Body of pancreas (tissue), 4 donors: ENCODE measurements at regions not wholly inside any gene's neighbourhood (a gene's known extent, or its start where the extent isn't known, plus 50 kb on each side); places are given as distances from the start of the nearest gene placed in this dataset.

Experiments used
- POLR2A ChIP-seq, 3 donors: fragments of 450-650 bp; IDR thresholded peaks; one replicate each; pipeline ENCODE4 v1.6.1; 2016; ENCODE audit warnings: antibody characterized with exemption in 3 of 3, mild to moderate bottlenecking in 2 of 3
- TF ChIP-seq, protein P1 (sequence below), 7 experiments: fragments of 450-650 bp in 4 of 7; fragments of 200-600 bp in 3 of 7; sonication (generic) in 3 of 7; IDR thresholded peaks; one replicate each; pipeline ENCODE4 v1.5.1; 2016 to 2019; ENCODE audit warnings: antibody characterized with exemption in 7 of 7

DNA sequence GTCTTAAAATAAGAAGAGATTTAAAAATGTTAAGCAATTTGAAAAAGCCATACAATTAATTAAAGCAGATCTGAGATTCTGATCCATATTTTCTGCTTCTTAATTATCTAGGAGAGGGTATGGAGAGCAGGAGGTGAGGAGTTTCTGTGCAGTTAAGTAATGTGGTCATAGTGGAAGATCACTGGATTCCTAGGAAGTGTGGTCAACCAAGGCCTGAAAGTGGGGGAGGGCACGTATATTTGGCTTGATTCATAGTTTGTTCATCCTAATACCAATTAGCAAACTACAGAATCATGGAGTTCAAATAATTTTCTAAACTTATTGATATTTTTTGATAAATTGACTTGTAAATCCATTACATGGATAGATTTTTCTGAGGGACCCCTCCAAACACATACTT lies 768.3 kb downstream of the RAPGEF2 start:
- TF ChIP-seq POLR2A (IDR thresholded peaks at IDR 0.05): no peak
- TF ChIP-seq, protein P1, sequence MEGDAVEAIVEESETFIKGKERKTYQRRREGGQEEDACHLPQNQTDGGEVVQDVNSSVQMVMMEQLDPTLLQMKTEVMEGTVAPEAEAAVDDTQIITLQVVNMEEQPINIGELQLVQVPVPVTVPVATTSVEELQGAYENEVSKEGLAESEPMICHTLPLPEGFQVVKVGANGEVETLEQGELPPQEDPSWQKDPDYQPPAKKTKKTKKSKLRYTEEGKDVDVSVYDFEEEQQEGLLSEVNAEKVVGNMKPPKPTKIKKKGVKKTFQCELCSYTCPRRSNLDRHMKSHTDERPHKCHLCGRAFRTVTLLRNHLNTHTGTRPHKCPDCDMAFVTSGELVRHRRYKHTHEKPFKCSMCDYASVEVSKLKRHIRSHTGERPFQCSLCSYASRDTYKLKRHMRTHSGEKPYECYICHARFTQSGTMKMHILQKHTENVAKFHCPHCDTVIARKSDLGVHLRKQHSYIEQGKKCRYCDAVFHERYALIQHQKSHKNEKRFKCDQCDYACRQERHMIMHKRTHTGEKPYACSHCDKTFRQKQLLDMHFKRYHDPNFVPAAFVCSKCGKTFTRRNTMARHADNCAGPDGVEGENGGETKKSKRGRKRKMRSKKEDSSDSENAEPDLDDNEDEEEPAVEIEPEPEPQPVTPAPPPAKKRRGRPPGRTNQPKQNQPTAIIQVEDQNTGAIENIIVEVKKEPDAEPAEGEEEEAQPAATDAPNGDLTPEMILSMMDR (IDR thresholded peaks at IDR 0.05): no peak
